ENCODE measurements at regions not wholly inside any gene's neighbourhood (a gene's known extent, or its start where the extent isn't known, plus 50 kb on each side); places are given as distances from the start of the nearest gene placed in this dataset.

DNA sequence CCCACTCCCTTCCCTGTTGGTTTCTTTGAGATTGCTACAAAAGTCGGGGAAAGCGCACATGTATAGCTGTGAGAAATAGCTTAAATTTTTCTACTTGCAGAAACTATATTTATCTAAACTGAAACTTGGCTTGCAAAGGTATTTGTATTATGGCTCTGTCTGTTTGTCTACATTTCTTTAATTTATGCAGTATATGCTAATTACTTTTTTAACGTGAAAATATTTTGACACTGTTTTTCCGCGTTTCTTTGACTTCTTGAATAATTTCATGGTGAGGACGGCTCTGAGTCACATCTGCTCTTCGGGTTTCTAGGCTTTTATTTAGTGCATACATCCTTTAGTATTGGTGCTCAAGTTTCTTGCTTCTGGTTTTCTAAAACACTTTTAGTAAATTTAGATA is 182.1 kb upstream of the ZRANB2 start:
- Histone ChIP-seq H3K27me3 (no peaks in the 10 kb centered on the region), H3K4me1 (peaks cover 0 to 7% (median 0%) of the 10 kb centered on the region in 4 donors), H3K27ac (no peak overlapping the region), H3K4me3 (no peak overlapping the region), H3K36me3 (no peaks in the 10 kb centered on the region), H3K9me3 (no peaks in the 10 kb centered on the region)
- no peak for TF ChIP-seq EP300 (IDR thresholded peaks at IDR 0.05)
- TF ChIP-seq, protein P1, sequence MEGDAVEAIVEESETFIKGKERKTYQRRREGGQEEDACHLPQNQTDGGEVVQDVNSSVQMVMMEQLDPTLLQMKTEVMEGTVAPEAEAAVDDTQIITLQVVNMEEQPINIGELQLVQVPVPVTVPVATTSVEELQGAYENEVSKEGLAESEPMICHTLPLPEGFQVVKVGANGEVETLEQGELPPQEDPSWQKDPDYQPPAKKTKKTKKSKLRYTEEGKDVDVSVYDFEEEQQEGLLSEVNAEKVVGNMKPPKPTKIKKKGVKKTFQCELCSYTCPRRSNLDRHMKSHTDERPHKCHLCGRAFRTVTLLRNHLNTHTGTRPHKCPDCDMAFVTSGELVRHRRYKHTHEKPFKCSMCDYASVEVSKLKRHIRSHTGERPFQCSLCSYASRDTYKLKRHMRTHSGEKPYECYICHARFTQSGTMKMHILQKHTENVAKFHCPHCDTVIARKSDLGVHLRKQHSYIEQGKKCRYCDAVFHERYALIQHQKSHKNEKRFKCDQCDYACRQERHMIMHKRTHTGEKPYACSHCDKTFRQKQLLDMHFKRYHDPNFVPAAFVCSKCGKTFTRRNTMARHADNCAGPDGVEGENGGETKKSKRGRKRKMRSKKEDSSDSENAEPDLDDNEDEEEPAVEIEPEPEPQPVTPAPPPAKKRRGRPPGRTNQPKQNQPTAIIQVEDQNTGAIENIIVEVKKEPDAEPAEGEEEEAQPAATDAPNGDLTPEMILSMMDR (IDR thresholded peaks at IDR 0.05): no peak
- TF ChIP-seq POLR2AphosphoS5 (IDR thresholded peaks at IDR 0.05): no peak
- no peak for TF ChIP-seq POLR2A (IDR thresholded peaks at IDR 0.05)
- DNase-seq: no peak
- intact Hi-C loops (cut with DNase I): no loop called here
- WGBS, 2 donors: 76 to 79% methylated on average over 7 of the region's 7 CpGs

DNA sequence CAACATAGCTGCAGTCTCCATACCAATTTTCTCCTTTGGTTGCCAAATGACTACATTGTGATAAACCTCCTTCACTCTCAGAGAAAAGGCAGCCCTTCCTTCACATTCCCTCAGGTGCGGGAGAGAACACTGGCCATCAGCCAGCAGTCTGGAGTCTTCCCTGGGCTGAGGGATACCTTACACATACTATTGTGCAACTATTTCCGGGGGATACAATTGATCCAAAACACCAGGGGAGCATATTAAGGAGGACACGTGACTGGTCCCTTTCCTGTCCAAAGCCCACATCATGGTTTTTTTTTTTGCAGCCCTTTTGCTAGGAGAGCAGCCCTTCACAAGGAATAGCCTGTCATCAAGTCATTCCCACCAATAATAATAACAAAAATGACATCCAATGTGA is 172.1 kb upstream of the ZRANB2 start:
- Histone ChIP-seq H3K4me3 (no peak overlapping the region), H3K27ac (no peak overlapping the region), H3K4me1 (no peaks in the 10 kb centered on the region), H3K9me3 (no peaks in the 10 kb centered on the region), H3K36me3 (no peaks in the 10 kb centered on the region), H3K27me3 (no peaks in the 10 kb centered on the region)
- TF ChIP-seq POLR2AphosphoS5 (IDR thresholded peaks at IDR 0.05) (no peak), EP300 (IDR thresholded peaks at IDR 0.05) (no peak), POLR2A (IDR thresholded peaks at IDR 0.05) (no peak)
- TF ChIP-seq, protein P1 (IDR thresholded peaks at IDR 0.05): no peak
- no peak for DNase-seq
- WGBS, 2 donors: 73 to 83% methylated on average over 3 of the region's 3 CpGs
- intact Hi-C loops (cut with DNase I): no loop called here

DNA sequence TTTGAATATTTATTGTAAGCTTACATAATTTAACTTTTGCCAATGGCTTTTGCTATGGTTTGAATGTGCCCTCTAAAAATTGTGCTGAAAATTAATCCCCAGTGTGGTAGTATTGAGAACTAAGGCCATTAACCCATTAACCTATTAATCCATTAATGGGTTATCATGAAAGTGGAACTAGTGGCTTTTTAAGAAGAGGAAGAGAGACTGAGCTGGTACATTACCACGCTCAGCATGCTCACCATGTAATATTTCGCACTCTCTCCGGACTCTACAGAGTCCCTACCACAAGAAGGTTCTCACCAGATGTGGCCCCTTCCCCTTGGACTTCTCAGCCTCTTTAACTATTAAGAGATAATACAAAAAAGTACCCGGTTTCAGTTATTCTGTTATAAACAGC is 164.4 kb upstream of the ZRANB2 start:
- no peak for TF ChIP-seq EP300 (IDR thresholded peaks at IDR 0.05)
- TF ChIP-seq POLR2AphosphoS5 (IDR thresholded peaks at IDR 0.05): no peak
- TF ChIP-seq, protein P1 (IDR thresholded peaks at IDR 0.05): no peak
- TF ChIP-seq POLR2A (IDR thresholded peaks at IDR 0.05): no peak
- Histone ChIP-seq H3K4me1 (no peaks in the 10 kb centered on the region), H3K27me3 (no peaks in the 10 kb centered on the region), H3K27ac (no peak overlapping the region), H3K36me3 (no peaks in the 10 kb centered on the region), H3K4me3 (no peak overlapping the region), H3K9me3 (peaks cover 0 to 2% (median 0%) of the 10 kb centered on the region in 4 donors)
- intact Hi-C loops (cut with DNase I): no loop called here
- 87 to 93% methylated on average over 4 of the region's 4 CpGs for WGBS, 2 donors
- no peak for DNase-seq

DNA sequence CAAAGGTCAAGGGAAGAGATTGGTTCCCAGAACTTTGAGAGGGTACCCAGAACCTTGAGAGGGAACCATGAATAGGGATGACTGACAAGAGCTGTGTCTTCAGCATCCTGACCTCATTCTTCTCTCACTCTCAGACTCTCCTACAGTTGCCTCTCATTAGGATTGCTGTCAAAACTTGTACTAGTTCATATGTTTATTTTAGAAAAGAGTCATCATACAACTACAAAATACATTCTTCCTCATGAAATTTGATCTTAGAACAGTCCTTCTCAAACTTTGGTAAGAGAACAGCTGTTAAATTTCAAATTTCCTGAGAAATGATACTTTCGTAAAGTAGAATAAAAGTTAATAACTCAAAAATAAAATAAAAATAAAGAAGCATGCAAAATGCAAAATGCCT is 161.4 kb upstream of the ZRANB2 start:
- intact Hi-C loops (cut with DNase I): no loop called here
- Histone ChIP-seq H3K4me1 (no peaks in the 10 kb centered on the region), H3K36me3 (no peaks in the 10 kb centered on the region), H3K27me3 (no peaks in the 10 kb centered on the region), H3K9me3 (peaks cover 0 to 2% (median 0%) of the 10 kb centered on the region in 4 donors), H3K4me3 (no peak overlapping the region), H3K27ac (no peak overlapping the region)
- TF ChIP-seq POLR2AphosphoS5 (IDR thresholded peaks at IDR 0.05): no peak
- TF ChIP-seq, protein P1 (IDR thresholded peaks at IDR 0.05): no peak
- no peak for TF ChIP-seq POLR2A (IDR thresholded peaks at IDR 0.05)
- TF ChIP-seq EP300 (IDR thresholded peaks at IDR 0.05): no peak
- WGBS, 2 donors: 92 to 93% methylated on average over 1 of the region's 1 CpG
- no peak for DNase-seq

DNA sequence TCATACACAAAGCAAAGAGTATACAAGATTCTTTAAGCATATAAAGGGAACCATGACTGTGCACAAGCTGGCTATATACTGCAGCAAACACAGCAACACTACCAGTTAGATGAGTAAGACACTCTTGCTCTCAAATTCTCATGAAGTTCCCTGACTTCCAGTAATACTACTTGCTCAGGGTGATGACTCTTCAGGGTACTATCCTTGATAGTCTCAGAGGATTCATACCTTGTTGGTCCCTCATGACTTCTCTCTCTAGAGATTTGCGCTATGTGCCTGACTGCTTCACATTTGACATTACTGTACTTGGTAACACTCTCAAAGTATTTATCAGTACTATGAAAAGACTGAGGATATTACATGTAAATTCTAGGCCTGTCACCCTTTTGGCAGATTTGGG is 159.8 kb upstream of the ZRANB2 start:
- H3K27ac ChIP-seq: no peak overlapping the region
- 96% methylated on average over 1 of the region's 1 CpG for WGBS, 2 donors
- no peaks in the 10 kb centered on the region for H3K27me3 ChIP-seq
- no peaks in the 10 kb centered on the region for H3K4me1 ChIP-seq
- intact Hi-C loops (cut with DNase I): no loop called here
- DNase-seq: no peak
- no peaks in the 10 kb centered on the region for H3K36me3 ChIP-seq
- H3K4me3 ChIP-seq: no peak overlapping the region
- no peak for TF ChIP-seq EP300 (IDR thresholded peaks at IDR 0.05)
- no peak for TF ChIP-seq POLR2A (IDR thresholded peaks at IDR 0.05)
- no peak for TF ChIP-seq POLR2AphosphoS5 (IDR thresholded peaks at IDR 0.05)
- TF ChIP-seq, protein P1 (IDR thresholded peaks at IDR 0.05): no peak
- H3K9me3 ChIP-seq: peaks cover 0 to 2% (median 0%) of the 10 kb centered on the region in 4 donors
